C4-2B (cell line): ENCODE measurements at regions not wholly inside any gene's neighbourhood (a gene's known extent, or its start where the extent isn't known, plus 50 kb on each side); places are given as distances from the start of the nearest gene placed in this dataset.

Source experiments
- H3K27ac ChIP-seq: fragments of 450-650 bp; 2 replicates; pipeline ENCODE4 v1.5.1; 2017
- CTCF ChIP-seq: fragments of 450-650 bp; conservative IDR thresholded peaks from 2 replicates; pipeline ENCODE4 v1.5.1; 2017; ENCODE audit warnings: mild to moderate bottlenecking
- ZFX ChIP-seq: fragments of 450-650 bp; IDR thresholded peaks from 2 replicates; pipeline ENCODE4 v1.6.1; 2017

GRCh38 chr21:23478381-23478780, 2128.9 kb downstream of the MRPL39 start:
- no peak overlapping the region for H3K27ac ChIP-seq
- TF ChIP-seq CTCF = no peak
- TF ChIP-seq ZFX = no peak

GRCh38 chr21:23475281-23476219, 2131.7 kb downstream of the MRPL39 start:
- TF ChIP-seq CTCF (no peak), ZFX (no peak)
- H3K27ac ChIP-seq = no peak overlapping the region

DNA sequence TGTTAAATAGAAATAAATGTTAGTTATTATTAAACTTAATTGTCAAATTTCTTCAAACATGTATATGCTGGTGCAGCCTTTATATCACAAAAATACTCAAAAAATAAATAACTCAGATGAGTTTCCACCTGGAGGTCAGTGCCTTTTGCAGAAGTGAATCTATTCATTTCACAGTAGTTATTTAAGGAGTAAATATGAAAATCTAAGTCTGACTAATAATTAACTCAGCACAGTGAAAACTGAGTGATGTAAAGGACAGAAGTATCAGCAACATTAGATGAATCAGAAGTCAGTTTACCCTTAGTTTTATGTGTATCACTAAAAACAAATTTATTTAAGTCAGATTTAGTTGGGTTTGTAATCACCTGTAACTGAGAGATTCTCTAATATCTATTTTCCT, 2135.4 kb downstream of the MRPL39 start:
- H3K27ac ChIP-seq = no peak overlapping the region
- no peak for TF ChIP-seq CTCF
- TF ChIP-seq ZFX = no peak

DNA sequence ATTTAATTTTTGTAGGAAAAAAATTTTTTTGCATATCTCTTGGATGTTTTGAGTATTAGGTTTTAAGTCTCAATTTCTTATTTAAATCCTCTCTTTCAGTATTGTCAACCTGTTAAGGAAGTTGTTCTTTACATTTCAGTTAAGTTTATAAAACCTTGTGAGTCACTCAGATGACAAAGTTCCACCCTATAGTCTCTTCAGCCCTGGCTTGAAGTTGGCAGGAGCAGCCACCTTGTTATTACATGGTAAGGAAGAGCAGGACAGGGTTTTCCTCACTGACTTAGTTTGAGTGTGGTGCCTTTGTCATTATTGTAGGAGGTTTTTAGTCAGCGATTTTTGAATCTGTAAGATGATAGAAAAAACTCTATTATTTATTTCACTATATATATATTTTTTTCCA, 2143.9 kb downstream of the MRPL39 start:
- TF ChIP-seq ZFX (no peak), CTCF (no peak)
- H3K27ac ChIP-seq = no peak overlapping the region

DNA sequence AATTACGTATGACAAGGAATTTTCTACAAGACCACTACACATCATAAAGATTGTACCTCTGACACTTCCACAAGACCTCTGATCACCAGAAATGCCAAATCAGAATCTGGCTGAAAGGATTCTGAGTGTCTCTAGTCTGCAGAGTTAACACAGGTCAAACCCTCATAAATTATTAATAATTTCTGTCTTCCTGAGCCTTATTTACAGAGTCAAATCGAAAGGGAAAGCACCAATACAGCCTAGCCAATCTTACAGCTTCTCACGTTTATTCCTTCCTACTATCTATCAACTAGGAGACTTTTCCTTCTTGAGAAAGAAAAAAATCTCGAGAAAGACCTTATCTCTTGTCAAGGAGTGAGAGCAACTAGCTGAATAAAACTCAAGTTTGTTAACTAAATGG, 2151.6 kb downstream of the MRPL39 start:
- H3K27ac ChIP-seq = no peak overlapping the region
- TF ChIP-seq ZFX (no peak), CTCF (no peak)

DNA sequence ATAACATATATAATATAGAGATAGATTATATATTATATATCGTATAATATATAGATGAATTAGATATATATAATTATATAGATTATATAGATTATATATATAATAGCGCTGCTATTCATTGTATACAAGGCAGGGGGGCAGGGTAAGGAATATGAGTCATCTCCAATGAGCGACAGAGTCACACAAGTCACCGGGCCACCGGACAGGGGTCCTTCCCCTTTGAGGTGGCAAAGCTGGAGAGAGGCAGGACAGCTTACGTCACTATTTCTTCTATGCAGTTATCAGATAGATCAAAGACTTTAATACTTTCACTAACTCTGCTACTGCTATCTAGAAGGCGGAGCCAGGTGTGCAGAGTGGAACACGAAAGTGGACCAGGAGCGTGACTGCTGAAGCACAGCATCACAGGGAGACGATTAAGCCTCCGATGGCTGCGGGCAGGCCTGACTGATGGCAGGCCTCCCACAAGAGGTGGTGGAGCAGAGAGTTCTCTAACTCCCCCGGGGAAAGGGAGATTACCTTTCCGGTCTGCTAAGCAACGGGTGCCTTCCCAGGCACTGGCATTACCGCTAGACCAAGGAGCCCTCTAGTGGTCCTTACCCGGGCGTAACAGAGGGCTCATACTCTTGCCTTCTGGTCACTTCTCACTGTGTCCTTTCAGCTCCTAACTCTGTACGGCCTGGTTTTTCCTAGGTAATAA, 2154.7 kb downstream of the MRPL39 start:
- H3K27ac ChIP-seq = no peak overlapping the region
- TF ChIP-seq CTCF (peak; percentile 21), ZFX (no peak)

DNA sequence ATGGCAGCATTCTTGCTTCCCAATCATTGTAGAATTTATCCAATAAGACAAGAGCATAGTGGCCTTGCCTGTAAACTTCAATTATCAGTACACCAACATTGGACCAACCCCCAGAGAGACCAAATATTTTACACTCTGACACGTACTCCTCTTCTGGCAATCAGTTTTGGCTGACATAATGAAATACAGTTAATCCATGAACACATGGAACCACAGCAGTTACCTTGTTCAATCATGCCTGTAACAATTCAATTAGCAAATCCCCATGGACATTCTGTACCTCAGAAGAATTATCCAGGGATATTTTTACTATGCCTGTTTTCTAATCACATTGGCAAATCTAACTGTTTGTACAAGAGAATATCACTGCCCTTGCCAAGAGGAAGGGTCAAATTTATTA, 2162.0 kb downstream of the MRPL39 start:
- H3K27ac ChIP-seq = no peak overlapping the region
- TF ChIP-seq CTCF = no peak
- no peak for TF ChIP-seq ZFX
